ENCODE measurements at regions not wholly inside any gene's neighbourhood (a gene's known extent, or its start where the extent isn't known, plus 50 kb on each side); places are given as distances from the start of the nearest gene placed in this dataset.

DNA sequence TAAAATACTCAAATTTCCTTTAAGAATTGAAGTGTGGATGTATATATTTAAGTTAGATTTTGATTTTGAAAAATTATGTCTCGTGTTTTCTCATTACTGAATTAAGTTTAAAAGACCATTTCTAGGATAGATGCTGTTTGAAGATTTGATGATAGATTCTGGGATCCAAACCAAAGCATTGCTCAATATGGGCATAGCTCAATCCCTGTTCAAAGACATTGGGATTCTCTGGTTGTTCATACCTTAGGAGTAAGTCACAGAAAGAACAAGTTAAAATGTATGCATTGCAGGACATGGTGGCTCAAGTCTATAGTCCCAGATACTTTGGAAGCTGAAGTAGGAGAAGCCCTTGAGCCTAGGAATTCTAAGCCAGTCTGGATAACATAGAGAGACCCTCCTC is 622.3 kb downstream of the ADCYAP1 start:
- no peak overlapping the region for H3K27ac Mint-ChIP-seq
- Histone ChIP-seq H3K4me1 (ENCODE audit: insufficient read depth, low read length) (no peaks in the 10 kb centered on the region), H3K9me3 (ENCODE audit: control insufficient read depth in 1 of 2, low read length in 2 of 2) (no peaks in the 10 kb centered on the region), H3K4me3 (ENCODE audit: low read length in 2 of 2) (no peak overlapping the region), H3K27me3 (ENCODE audit: insufficient read depth, low read length) (no peaks in the 10 kb centered on the region), H3K27ac (ENCODE audit: low read depth, low read length) (no peak overlapping the region), H3K36me3 (ENCODE audit: insufficient read depth, low read length) (no peaks in the 10 kb centered on the region)
- H3K9me3 Mint-ChIP-seq, result peaks cover 0 to 21% (median 3%) of the 10 kb centered on the region in 8 donors
- H3K4me3 Mint-ChIP-seq, result no peak overlapping the region
- H3K27me3 Mint-ChIP-seq, result no peaks in the 10 kb centered on the region
- CTCF ChIA-PET (ENCODE audit: partially characterized antibody), result no interaction called here
- intact Hi-C loops (cut with micrococcal nuclease), result no loop called here
- no peak for DNase-seq
- POLR2A ChIA-PET (ENCODE audit: partially characterized antibody), result no interaction called here
- H3K36me3 Mint-ChIP-seq, result no peaks in the 10 kb centered on the region
- no peaks in the 10 kb centered on the region for H3K4me1 Mint-ChIP-seq

GRCh38 chr18:1527805-1528204 is 623.1 kb downstream of the ADCYAP1 start:
- ChIA-PET CTCF (ENCODE audit: partially characterized antibody) (no interaction called here), POLR2A (ENCODE audit: partially characterized antibody) (no interaction called here)
- no peaks in the 10 kb centered on the region for H3K36me3 ChIP-seq (ENCODE audit: insufficient read depth, low read length)
- no peaks in the 10 kb centered on the region for H3K9me3 ChIP-seq (ENCODE audit: control insufficient read depth in 1 of 2, low read length in 2 of 2)
- H3K4me1 ChIP-seq (ENCODE audit: insufficient read depth, low read length), result no peaks in the 10 kb centered on the region
- Mint-ChIP-seq H3K4me3 (no peak overlapping the region), H3K27me3 (no peaks in the 10 kb centered on the region), H3K27ac (no peak overlapping the region), H3K4me1 (no peaks in the 10 kb centered on the region), H3K36me3 (no peaks in the 10 kb centered on the region), H3K9me3 (peaks cover 0 to 18% (median 3%) of the 10 kb centered on the region in 8 donors)
- H3K4me3 ChIP-seq (ENCODE audit: low read length in 2 of 2), result no peak overlapping the region
- intact Hi-C loops (cut with micrococcal nuclease), result no loop called here
- DNase-seq, result no peak
- no peaks in the 10 kb centered on the region for H3K27me3 ChIP-seq (ENCODE audit: insufficient read depth, low read length)
- no peak overlapping the region for H3K27ac ChIP-seq (ENCODE audit: low read depth, low read length)

GRCh38 chr18:1528447-1528846 is 623.8 kb downstream of the ADCYAP1 start:
- Mint-ChIP-seq H3K27ac (no peak overlapping the region), H3K36me3 (no peaks in the 10 kb centered on the region), H3K9me3 (peaks cover 0 to 18% (median 3%) of the 10 kb centered on the region in 8 donors), H3K4me1 (no peaks in the 10 kb centered on the region), H3K4me3 (no peak overlapping the region), H3K27me3 (no peaks in the 10 kb centered on the region)
- CTCF ChIA-PET (ENCODE audit: partially characterized antibody), result no interaction called here
- POLR2A ChIA-PET (ENCODE audit: partially characterized antibody), result no interaction called here
- intact Hi-C loops (cut with micrococcal nuclease), result no loop called here
- no peak for DNase-seq
- H3K4me1 ChIP-seq (ENCODE audit: insufficient read depth, low read length), result no peaks in the 10 kb centered on the region
- H3K27ac ChIP-seq (ENCODE audit: low read depth, low read length), result no peak overlapping the region
- H3K9me3 ChIP-seq (ENCODE audit: control insufficient read depth in 1 of 2, low read length in 2 of 2), result no peaks in the 10 kb centered on the region
- H3K27me3 ChIP-seq (ENCODE audit: insufficient read depth, low read length), result no peaks in the 10 kb centered on the region
- no peak overlapping the region for H3K4me3 ChIP-seq (ENCODE audit: low read length in 2 of 2)
- H3K36me3 ChIP-seq (ENCODE audit: insufficient read depth, low read length), result no peaks in the 10 kb centered on the region

GRCh38 chr18:1528964-1529509 is 624.4 kb downstream of the ADCYAP1 start:
- no peak overlapping the region for H3K4me3 Mint-ChIP-seq
- Histone ChIP-seq H3K4me3 (ENCODE audit: low read length in 2 of 2) (no peak overlapping the region), H3K36me3 (ENCODE audit: insufficient read depth, low read length) (no peaks in the 10 kb centered on the region), H3K4me1 (ENCODE audit: insufficient read depth, low read length) (no peaks in the 10 kb centered on the region), H3K27me3 (ENCODE audit: insufficient read depth, low read length) (no peaks in the 10 kb centered on the region), H3K27ac (ENCODE audit: low read depth, low read length) (no peak overlapping the region), H3K9me3 (ENCODE audit: control insufficient read depth in 1 of 2, low read length in 2 of 2) (no peaks in the 10 kb centered on the region)
- no peaks in the 10 kb centered on the region for H3K4me1 Mint-ChIP-seq
- DNase-seq, result no peak
- peaks cover 0 to 18% (median 3%) of the 10 kb centered on the region in 8 donors for H3K9me3 Mint-ChIP-seq
- H3K27me3 Mint-ChIP-seq, result no peaks in the 10 kb centered on the region
- H3K36me3 Mint-ChIP-seq, result no peaks in the 10 kb centered on the region
- intact Hi-C loops (cut with micrococcal nuclease), result no loop called here
- ChIA-PET CTCF (ENCODE audit: partially characterized antibody) (no interaction called here), POLR2A (ENCODE audit: partially characterized antibody) (no interaction called here)
- H3K27ac Mint-ChIP-seq, result no peak overlapping the region

- Mint-ChIP-seq H3K4me3 (no peak overlapping the region), H3K4me1 (no peaks in the 10 kb centered on the region), H3K9me3 (peaks cover 0 to 18% (median 3%) of the 10 kb centered on the region in 8 donors), H3K36me3 (no peaks in the 10 kb centered on the region), H3K27ac (no peak overlapping the region), H3K27me3 (no peaks in the 10 kb centered on the region)
- H3K36me3 ChIP-seq (ENCODE audit: insufficient read depth, low read length), result no peaks in the 10 kb centered on the region
- H3K9me3 ChIP-seq (ENCODE audit: control insufficient read depth in 1 of 2, low read length in 2 of 2), result no peaks in the 10 kb centered on the region
- H3K27me3 ChIP-seq (ENCODE audit: insufficient read depth, low read length), result no peaks in the 10 kb centered on the region
- no peaks in the 10 kb centered on the region for H3K4me1 ChIP-seq (ENCODE audit: insufficient read depth, low read length)
- POLR2A ChIA-PET (ENCODE audit: partially characterized antibody), result no interaction called here
- no peak overlapping the region for H3K4me3 ChIP-seq (ENCODE audit: low read length in 2 of 2)
- intact Hi-C loops (cut with micrococcal nuclease), result no loop called here
- CTCF ChIA-PET (ENCODE audit: partially characterized antibody), result no interaction called here
- no peak overlapping the region for H3K27ac ChIP-seq (ENCODE audit: low read depth, low read length)
- DNase-seq, result no peak
Observed at GRCh38 chr18:1530650-1531049, 626.0 kb downstream of the ADCYAP1 start.

GRCh38 chr18:1539276-1539675 is 634.6 kb downstream of the ADCYAP1 start:
- Histone ChIP-seq H3K27me3 (ENCODE audit: insufficient read depth, low read length) (no peaks in the 10 kb centered on the region), H3K4me3 (ENCODE audit: low read length in 2 of 2) (no peak overlapping the region), H3K4me1 (ENCODE audit: insufficient read depth, low read length) (no peaks in the 10 kb centered on the region), H3K27ac (ENCODE audit: low read depth, low read length) (no peak overlapping the region), H3K36me3 (ENCODE audit: insufficient read depth, low read length) (no peaks in the 10 kb centered on the region), H3K9me3 (ENCODE audit: control insufficient read depth in 1 of 2, low read length in 2 of 2) (no peaks in the 10 kb centered on the region)
- ChIA-PET POLR2A (ENCODE audit: partially characterized antibody) (no interaction called here), CTCF (ENCODE audit: partially characterized antibody) (no interaction called here)
- no peaks in the 10 kb centered on the region for H3K27me3 Mint-ChIP-seq
- H3K27ac Mint-ChIP-seq, result no peak overlapping the region
- H3K36me3 Mint-ChIP-seq, result no peaks in the 10 kb centered on the region
- intact Hi-C loops (cut with micrococcal nuclease), result no loop called here
- peaks cover 0 to 7% (median 2%) of the 10 kb centered on the region in 8 donors for H3K9me3 Mint-ChIP-seq
- H3K4me3 Mint-ChIP-seq, result no peak overlapping the region
- no peaks in the 10 kb centered on the region for H3K4me1 Mint-ChIP-seq
- no peak for DNase-seq

DNA sequence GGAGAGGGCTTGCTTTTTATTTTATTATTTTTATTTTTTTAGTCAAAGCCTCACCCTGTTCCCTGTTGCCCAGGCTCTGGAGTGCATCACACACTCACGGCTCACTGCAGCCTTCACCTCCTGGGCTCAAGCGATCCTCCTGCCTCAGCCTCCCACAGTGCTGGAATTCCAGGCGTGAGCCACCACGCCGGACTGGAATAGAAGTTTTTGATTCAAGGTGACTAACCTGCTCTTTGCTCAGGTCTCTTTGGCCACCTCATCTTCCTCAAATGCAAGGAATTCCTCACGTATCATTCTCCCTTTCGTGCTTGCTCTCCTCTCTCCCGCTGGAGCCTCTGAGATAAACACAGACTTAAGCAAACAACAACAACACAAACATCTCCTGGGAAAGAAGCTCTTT is 636.8 kb downstream of the ADCYAP1 start:
- ChIA-PET CTCF (ENCODE audit: partially characterized antibody) (no interaction called here), POLR2A (ENCODE audit: partially characterized antibody) (no interaction called here)
- H3K27ac Mint-ChIP-seq, result no peak overlapping the region
- peaks cover 0 to 7% (median under 1%) of the 10 kb centered on the region in 8 donors for H3K9me3 Mint-ChIP-seq
- intact Hi-C loops (cut with micrococcal nuclease), result no loop called here
- H3K9me3 ChIP-seq (ENCODE audit: control insufficient read depth in 1 of 2, low read length in 2 of 2), result no peaks in the 10 kb centered on the region
- no peak for DNase-seq
- no peaks in the 10 kb centered on the region for H3K36me3 ChIP-seq (ENCODE audit: insufficient read depth, low read length)
- H3K4me1 ChIP-seq (ENCODE audit: insufficient read depth, low read length), result no peaks in the 10 kb centered on the region
- no peak overlapping the region for H3K27ac ChIP-seq (ENCODE audit: low read depth, low read length)
- no peaks in the 10 kb centered on the region for H3K27me3 Mint-ChIP-seq
- H3K4me1 Mint-ChIP-seq, result no peaks in the 10 kb centered on the region
- H3K27me3 ChIP-seq (ENCODE audit: insufficient read depth, low read length), result no peaks in the 10 kb centered on the region
- H3K4me3 Mint-ChIP-seq, result no peak overlapping the region
- H3K4me3 ChIP-seq (ENCODE audit: low read length in 2 of 2), result no peak overlapping the region
- H3K36me3 Mint-ChIP-seq, result no peaks in the 10 kb centered on the region

DNA sequence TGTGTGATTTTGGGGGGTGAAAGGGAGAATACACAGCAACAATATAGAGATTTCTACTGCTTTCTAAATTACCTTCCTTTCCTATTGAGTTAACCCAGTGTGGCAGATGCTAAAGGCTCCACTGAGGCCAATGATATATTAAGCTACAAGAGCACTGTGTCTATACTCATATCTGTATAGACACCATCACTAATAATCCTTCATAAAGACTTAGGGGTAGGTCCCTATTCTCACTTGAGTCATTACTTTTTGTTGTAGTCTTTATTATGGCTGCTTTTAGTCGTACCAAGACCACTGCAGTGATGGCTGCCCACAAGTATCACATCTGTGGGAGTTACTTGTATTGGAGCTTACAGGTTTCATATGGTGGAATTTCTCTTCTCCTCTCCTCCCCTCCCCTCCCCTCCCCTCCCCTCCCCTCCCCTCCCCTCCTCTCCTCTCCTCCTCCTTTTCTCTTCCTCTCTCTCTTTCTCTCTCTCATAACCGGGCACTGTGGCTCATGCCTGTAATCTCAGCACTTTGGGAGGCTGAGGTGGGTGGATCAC is 637.6 kb downstream of the ADCYAP1 start:
- POLR2A ChIA-PET (ENCODE audit: partially characterized antibody), result no interaction called here
- Mint-ChIP-seq H3K36me3 (no peaks in the 10 kb centered on the region), H3K27me3 (no peaks in the 10 kb centered on the region), H3K27ac (no peak overlapping the region), H3K9me3 (peaks cover 0 to 7% (median under 1%) of the 10 kb centered on the region in 8 donors), H3K4me3 (no peak overlapping the region), H3K4me1 (no peaks in the 10 kb centered on the region)
- intact Hi-C loops (cut with micrococcal nuclease), result no loop called here
- Histone ChIP-seq H3K4me3 (ENCODE audit: low read length in 2 of 2) (no peak overlapping the region), H3K27ac (ENCODE audit: low read depth, low read length) (no peak overlapping the region), H3K27me3 (ENCODE audit: insufficient read depth, low read length) (no peaks in the 10 kb centered on the region), H3K36me3 (ENCODE audit: insufficient read depth, low read length) (no peaks in the 10 kb centered on the region), H3K9me3 (ENCODE audit: control insufficient read depth in 1 of 2, low read length in 2 of 2) (no peaks in the 10 kb centered on the region), H3K4me1 (ENCODE audit: insufficient read depth, low read length) (no peaks in the 10 kb centered on the region)
- CTCF ChIA-PET (ENCODE audit: partially characterized antibody), result interaction anchor here (0.5 kb wide), 1 partner anchor 21 kb away, joined by 4 read pairs; no protein-coding TSS in a partner anchor
- DNase-seq, result no peak
